GM12874 (cell line): ENCODE measurements at regions not wholly inside any gene's neighbourhood (a gene's known extent, or its start where the extent isn't known, plus 50 kb on each side); places are given as distances from the start of the nearest gene placed in this dataset.

Experiments used
- CTCF ChIP-seq: IDR thresholded peaks from 2 replicates; pipeline ENCODE4 v1.5.1; 2011; ENCODE audit warnings: low read depth, mild to moderate bottlenecking, control low read depth, low read length, moderate library complexity; ENCODE audit not compliant: insufficient read depth

- TF ChIP-seq CTCF: no peak
Measured at GRCh38 chr10:121041499-121041898, 190.3 kb downstream of the WDR11 start.

GRCh38 chr10:121041906-121042305 lies 190.7 kb downstream of the WDR11 start:
- TF ChIP-seq CTCF: no peak

- TF ChIP-seq CTCF: no peak
Measured at GRCh38 chr10:121042342-121042741, 191.2 kb downstream of the WDR11 start.

GRCh38 chr10:121043124-121043849 lies 192.1 kb downstream of the WDR11 start:
- no peak for TF ChIP-seq CTCF

- no peak for TF ChIP-seq CTCF
Measured at GRCh38 chr10:121048749-121049148, 197.6 kb downstream of the WDR11 start.

GRCh38 chr10:121049489-121049888 lies 198.3 kb downstream of the WDR11 start:
- no peak for TF ChIP-seq CTCF

- no peak for TF ChIP-seq CTCF
Measured at GRCh38 chr10:121049923-121050322, 198.8 kb downstream of the WDR11 start.
